GM20000 (cell line): ENCODE measurements at regions not wholly inside any gene's neighbourhood (a gene's known extent, or its start where the extent isn't known, plus 50 kb on each side); places are given as distances from the start of the nearest gene placed in this dataset.

Experiments
- DNase-seq: peaks from one replicate; pipeline ENCODE4 v3.0.0; 2012; ENCODE audit warnings: low spot score
- CTCF ChIP-seq: IDR thresholded peaks from 2 replicates; pipeline ENCODE4 v1.5.1; 2012; ENCODE audit warnings: mild to moderate bottlenecking, control low read depth; ENCODE audit errors: extremely low read depth, missing control alignments

- TF ChIP-seq CTCF = no peak
- DNase-seq = no peak
Observed at GRCh38 chr7:81606078-81606863, 163.6 kb downstream of the HGF start.

DNA sequence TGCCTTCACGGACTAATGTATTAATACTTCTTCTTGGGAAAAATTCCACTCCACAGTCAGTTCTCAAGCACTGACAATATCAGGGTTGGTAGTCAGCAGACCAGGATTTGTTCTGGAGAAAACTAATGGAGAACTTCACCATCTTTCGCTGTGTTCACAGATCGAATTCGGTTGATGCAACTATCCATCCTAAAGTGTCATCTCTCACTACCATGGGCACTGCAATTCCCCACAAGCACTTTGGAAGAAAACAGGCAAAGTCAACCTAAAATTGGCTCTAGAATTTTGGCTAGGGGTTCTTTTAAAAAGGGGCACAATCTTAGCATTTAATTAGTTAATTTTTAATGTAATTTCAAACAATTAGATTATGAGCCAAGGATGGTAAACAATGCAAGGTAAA, 164.4 kb downstream of the HGF start:
- DNase-seq = no peak
- no peak for TF ChIP-seq CTCF

DNA sequence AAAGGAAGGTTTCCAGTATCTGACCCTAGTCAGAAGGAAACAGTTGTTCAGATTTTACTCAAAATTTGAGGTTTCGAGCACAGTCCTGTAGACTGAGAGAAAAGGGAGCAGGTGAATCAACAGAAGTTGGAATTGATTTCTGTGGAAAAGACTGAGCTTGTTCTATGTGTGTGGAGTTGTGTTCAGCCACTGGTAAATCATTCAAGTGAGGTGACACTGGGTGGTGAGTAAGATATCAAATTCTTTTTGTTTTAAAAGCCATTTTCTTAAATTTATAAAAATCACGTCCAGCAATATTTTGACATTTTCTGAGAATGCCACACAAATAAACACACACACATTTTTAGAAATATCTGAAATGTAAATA, 165.1 kb downstream of the HGF start:
- DNase-seq = no peak
- TF ChIP-seq CTCF = no peak

GRCh38 chr7:81604075-81604807, 165.6 kb downstream of the HGF start:
- no peak for TF ChIP-seq CTCF
- no peak for DNase-seq

GRCh38 chr7:81600608-81601007, 169.2 kb downstream of the HGF start:
- no peak for TF ChIP-seq CTCF
- no peak for DNase-seq

- DNase-seq = no peak
- TF ChIP-seq CTCF = no peak
Observed at GRCh38 chr7:81598951-81599350, 170.9 kb downstream of the HGF start.

DNA sequence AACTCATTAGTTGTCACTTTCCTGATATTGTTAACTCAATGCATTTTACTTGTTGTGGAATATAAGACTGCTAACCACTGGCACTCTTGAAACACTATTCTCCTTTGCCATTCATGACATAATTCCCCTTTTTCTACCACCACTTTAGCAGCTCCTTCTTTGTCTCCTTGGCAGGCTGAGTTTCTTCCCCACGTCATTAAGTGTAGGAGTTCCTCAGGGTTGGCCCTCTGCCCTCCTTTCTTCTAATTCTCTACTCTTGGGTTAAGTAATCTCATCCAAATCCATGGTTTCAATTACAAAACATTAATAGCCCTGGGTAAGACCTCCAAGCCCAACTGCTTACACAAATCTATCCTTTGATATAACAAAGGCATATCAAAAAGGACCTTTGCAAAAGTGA, 175.1 kb downstream of the HGF start:
- DNase-seq = no peak
- TF ChIP-seq CTCF = no peak
